B cell (primary cell): ENCODE measurements at regions not wholly inside any gene's neighbourhood (a gene's known extent, or its start where the extent isn't known, plus 50 kb on each side); places are given as distances from the start of the nearest gene placed in this dataset.

Source experiments
- ATAC-seq: fragments of 200-7000 bp; cut with Tn5 transposase; one replicate; pipeline ENCODE4 v1.10.0; 2021; ENCODE audit warnings: low read depth, mild to moderate bottlenecking, moderate number of reproducible peaks, moderate library complexity
- CTCF ChIA-PET: fragments of 350-600 bp; sonication (Branson Sonifier 250); formaldehyde crosslinking; loops from one replicate; lab custom pipeline; 2021; ENCODE audit warnings: antibody characterized with exemption, inconsistent platforms; lab: Charles Lee
- POLR2A ChIA-PET: fragments of 350-600 bp; sonication (Branson Sonifier 250); formaldehyde crosslinking; loops from one replicate; lab custom pipeline; 2021; ENCODE audit warnings: antibody characterized with exemption; lab: Charles Lee
- DNase-seq: peaks from one replicate; pipeline ENCODE4 v3.0.0; 2013
- H2AFZ ChIP-seq: 2 replicates; pipeline ENCODE4 v1.6.1; 2012; ENCODE audit warnings: mild to moderate bottlenecking, low read depth, low read length; ENCODE audit not compliant: insufficient read depth, poor library complexity, severe bottlenecking
- H3K27ac ChIP-seq, 2 donors: 1 replicate in 1 of 2; 2 replicates in 1 of 2; pipeline ENCODE4 v1.5.1; 2012 to 2013; ENCODE audit warnings: low read length in 2 of 2, mild to moderate bottlenecking in 2 of 2, moderate library complexity in 1 of 2
- H3K27me3 ChIP-seq, 4 experiments: fragments of 200-600 bp in 1 of 4; sonication (generic) in 1 of 4; replicated peaks in 1 of 4; 1 replicate in 2 of 4; 2 replicates in 2 of 4; pipeline versions ENCODE4 v1.6.1 to v1.7.0; 2013 to 2016; ENCODE audit warnings: low read length in 3 of 4, mild to moderate bottlenecking in 2 of 4, mixed read lengths in 1 of 4, moderate library complexity in 1 of 4; ENCODE audit not compliant: insufficient read depth in 4 of 4, control insufficient read depth in 3 of 4; ENCODE audit errors: control extremely low read depth in 1 of 4
- H3K36me3 ChIP-seq, 2 experiments: replicated peaks in 1 of 2; 1 replicate in 1 of 2; 2 replicates in 1 of 2; pipeline versions ENCODE4 v1.6.1 to v1.7.1; 2013; ENCODE audit warnings: low read length in 1 of 2; ENCODE audit not compliant: insufficient read depth in 2 of 2, control insufficient read depth in 1 of 2; ENCODE audit errors: control extremely low read depth in 1 of 2, extremely low read depth in 1 of 2
- H3K4me1 ChIP-seq, 2 donors: fragments of 200-600 bp in 1 of 2; sonication (generic) in 1 of 2; 1 replicate in 1 of 2; 2 replicates in 1 of 2; pipeline versions ENCODE4 v1.5.1 to v1.6.1; 2013 to 2017; ENCODE audit warnings: low read length in 2 of 2; ENCODE audit not compliant: control insufficient read depth in 2 of 2, insufficient read depth in 2 of 2
- H3K4me2 ChIP-seq: replicated peaks from 2 replicates; pipeline ENCODE3; 2012; ENCODE audit warnings: mild to moderate bottlenecking, low read depth, low read length; ENCODE audit not compliant: poor library complexity, severe bottlenecking
- H3K4me3 ChIP-seq, 5 experiments: fragments of 200-600 bp in 1 of 5; sonication (generic) in 1 of 5; 1 replicate in 3 of 5; 2 replicates in 2 of 5; pipeline versions ENCODE4 v1.5.1 to v1.7.0; 2011 to 2016; ENCODE audit warnings: low read length in 4 of 5, mild to moderate bottlenecking in 4 of 5, low read depth in 2 of 5, control low read depth in 1 of 5, moderate library complexity in 1 of 5; ENCODE audit not compliant: insufficient read depth in 1 of 5; ENCODE audit errors: control extremely low read depth in 1 of 5, extremely low read depth in 1 of 5
- H3K79me2 ChIP-seq: fragments of 200-600 bp; sonication (generic); one replicate; pipeline ENCODE4 v1.6.0; 2016; ENCODE audit warnings: low read length; ENCODE audit not compliant: control insufficient read depth, insufficient read depth
- H3K9ac ChIP-seq: fragments of 200-600 bp; sonication (generic); 2 replicates; pipeline ENCODE4 v1.6.1; 2017; ENCODE audit warnings: mild to moderate bottlenecking, low read length, moderate library complexity
- H3K9me3 ChIP-seq, 3 donors: one replicate each; pipeline versions ENCODE4 v1.6.1 to v1.7.1; 2013; ENCODE audit warnings: low read length in 2 of 3; ENCODE audit not compliant: control insufficient read depth in 2 of 3, insufficient read depth in 1 of 3; ENCODE audit errors: control extremely low read depth in 1 of 3
- H4K20me1 ChIP-seq: 2 replicates; pipeline ENCODE4 v1.6.0; 2012; ENCODE audit warnings: mild to moderate bottlenecking, low read length; ENCODE audit not compliant: insufficient read depth, control insufficient read depth, poor library complexity, severe bottlenecking
- H3K27ac Mint-ChIP-seq: one replicate; pipeline ENCODE4 v1.8.0; 2021; ENCODE audit warnings: mixed read lengths
- H3K27me3 Mint-ChIP-seq: one replicate; pipeline ENCODE4 v1.8.0; 2021; ENCODE audit warnings: mixed read lengths
- H3K4me1 Mint-ChIP-seq: one replicate; pipeline ENCODE4 v1.8.0; 2021; ENCODE audit warnings: mixed read lengths
- H3K4me3 Mint-ChIP-seq: one replicate; pipeline ENCODE4 v1.8.0; 2021; ENCODE audit warnings: mixed read lengths
- H3K9me3 Mint-ChIP-seq: one replicate; pipeline ENCODE4 v1.8.0; 2022; ENCODE audit warnings: mixed read lengths; ENCODE audit not compliant: insufficient read depth
- EZH2 ChIP-seq: IDR thresholded peaks from 2 replicates; pipeline ENCODE4 v1.6.1; 2012; ENCODE audit warnings: borderline replicate concordance, low read depth, mild to moderate bottlenecking, moderate library complexity, low read length; ENCODE audit not compliant: insufficient read depth, poor library complexity, severe bottlenecking
- WGBS: methylation state at CpG from one replicate; pipeline ENCODE4 v1.1.5; 2013; ENCODE audit warnings: missing lambda C conversion rate; ENCODE audit not compliant: insufficient coverage; 5-methylcytosine and 5-hydroxymethylcytosine counted together
- intact Hi-C: fragments of 100-400 bp; cut with micrococcal nuclease; formaldehyde crosslinking; loops from one replicate; pipeline ENCODE4 v1.10.0; 2022
- TF ChIP-seq, protein P1 (sequence below): fragments of 200-600 bp; IDR thresholded peaks from one replicate; pipeline ENCODE4 v1.8.0; 2022; ENCODE audit warnings: antibody characterized with exemption, mild to moderate bottlenecking

DNA sequence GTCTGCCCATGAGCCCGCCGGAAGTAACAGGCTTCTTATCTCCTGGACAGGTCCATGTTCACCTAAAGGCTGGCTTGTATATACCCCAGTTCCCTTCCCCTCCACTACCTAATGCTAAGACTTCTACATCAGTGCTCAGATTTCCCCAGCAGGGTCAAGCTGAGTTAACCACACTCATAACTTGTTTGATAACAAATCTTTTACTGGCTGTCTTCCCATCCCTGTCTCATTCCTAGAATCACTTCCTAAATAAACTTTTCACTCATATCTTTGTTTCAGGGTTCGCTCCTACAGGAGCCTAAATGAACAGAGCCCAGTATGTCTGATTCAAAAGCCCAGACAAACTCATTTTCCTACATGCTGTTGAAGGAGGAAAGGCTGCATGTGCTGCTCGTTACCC, 94.0 kb upstream of the SOX11 start:
- no peak overlapping the region for H3K27ac Mint-ChIP-seq
- Histone ChIP-seq H3K4me3 (no peak overlapping the region), H3K9ac (no peak overlapping the region), H3K4me1 (no peaks in the 10 kb centered on the region), H3K36me3 (no peaks in the 10 kb centered on the region), H2AFZ (no peak overlapping the region), H3K27ac (no peak overlapping the region), H4K20me1 (no peaks in the 10 kb centered on the region), H3K4me2 (no peak overlapping the region), H3K27me3 (no peaks in the 10 kb centered on the region), H3K79me2 (no peaks in the 10 kb centered on the region), H3K9me3 (no peaks in the 10 kb centered on the region)
- no peaks in the 10 kb centered on the region for H3K4me1 Mint-ChIP-seq
- no peak for DNase-seq
- ChIA-PET CTCF (no interaction called here), POLR2A (no interaction called here)
- no peak for TF ChIP-seq EZH2
- TF ChIP-seq, protein P1, sequence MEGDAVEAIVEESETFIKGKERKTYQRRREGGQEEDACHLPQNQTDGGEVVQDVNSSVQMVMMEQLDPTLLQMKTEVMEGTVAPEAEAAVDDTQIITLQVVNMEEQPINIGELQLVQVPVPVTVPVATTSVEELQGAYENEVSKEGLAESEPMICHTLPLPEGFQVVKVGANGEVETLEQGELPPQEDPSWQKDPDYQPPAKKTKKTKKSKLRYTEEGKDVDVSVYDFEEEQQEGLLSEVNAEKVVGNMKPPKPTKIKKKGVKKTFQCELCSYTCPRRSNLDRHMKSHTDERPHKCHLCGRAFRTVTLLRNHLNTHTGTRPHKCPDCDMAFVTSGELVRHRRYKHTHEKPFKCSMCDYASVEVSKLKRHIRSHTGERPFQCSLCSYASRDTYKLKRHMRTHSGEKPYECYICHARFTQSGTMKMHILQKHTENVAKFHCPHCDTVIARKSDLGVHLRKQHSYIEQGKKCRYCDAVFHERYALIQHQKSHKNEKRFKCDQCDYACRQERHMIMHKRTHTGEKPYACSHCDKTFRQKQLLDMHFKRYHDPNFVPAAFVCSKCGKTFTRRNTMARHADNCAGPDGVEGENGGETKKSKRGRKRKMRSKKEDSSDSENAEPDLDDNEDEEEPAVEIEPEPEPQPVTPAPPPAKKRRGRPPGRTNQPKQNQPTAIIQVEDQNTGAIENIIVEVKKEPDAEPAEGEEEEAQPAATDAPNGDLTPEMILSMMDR = no peak
- WGBS = 95% methylated on average over 2 of the region's 4 CpGs
- no peaks in the 10 kb centered on the region for H3K27me3 Mint-ChIP-seq
- peaks cover 6% of the 10 kb centered on the region for H3K9me3 Mint-ChIP-seq
- no peak overlapping the region for H3K4me3 Mint-ChIP-seq
- ATAC-seq = no peak
- intact Hi-C loops = no loop called here

DNA sequence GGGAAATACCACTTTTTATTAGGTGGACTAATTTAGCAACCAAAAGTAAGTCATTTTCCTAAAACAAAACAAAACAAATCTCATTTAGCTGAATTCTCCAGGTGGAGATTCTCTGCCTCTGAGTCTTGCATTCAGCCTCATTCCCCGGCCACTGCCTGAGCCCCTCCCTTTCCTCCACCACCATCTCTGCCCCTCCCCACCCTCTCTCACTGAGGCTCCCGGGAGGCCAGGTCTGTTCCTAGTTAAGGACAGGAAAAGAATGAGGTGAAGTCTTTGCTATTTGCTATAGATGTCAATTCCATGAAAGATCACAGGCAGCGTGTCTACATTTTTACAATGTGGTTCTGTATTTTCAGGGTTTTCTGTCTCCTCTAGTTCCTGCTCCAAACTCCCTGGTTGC, 83.0 kb upstream of the SOX11 start:
- Mint-ChIP-seq H3K4me3 (no peak overlapping the region), H3K27me3 (no peaks in the 10 kb centered on the region), H3K27ac (no peak overlapping the region), H3K9me3 (peaks cover 8% of the 10 kb centered on the region), H3K4me1 (no peaks in the 10 kb centered on the region)
- Histone ChIP-seq H3K4me1 (no peaks in the 10 kb centered on the region), H3K27ac (no peak overlapping the region), H3K9ac (no peak overlapping the region), H3K9me3 (peaks cover 0 to 3% (median 0%) of the 10 kb centered on the region in 3 donors), H3K36me3 (no peaks in the 10 kb centered on the region), H3K27me3 (no peaks in the 10 kb centered on the region), H3K79me2 (no peaks in the 10 kb centered on the region), H3K4me3 (no peak overlapping the region), H3K4me2 (no peak overlapping the region), H2AFZ (no peak overlapping the region), H4K20me1 (no peaks in the 10 kb centered on the region)
- no peak for TF ChIP-seq EZH2
- TF ChIP-seq, protein P1 = no peak
- WGBS = 60% methylated on average over 1 of the region's 3 CpGs
- ChIA-PET POLR2A (no interaction called here), CTCF (no interaction called here)
- DNase-seq (no peak), ATAC-seq (no peak)
- intact Hi-C loops = no loop called here
